ENCODE measurements at regions not wholly inside any gene's neighbourhood (a gene's known extent, or its start where the extent isn't known, plus 50 kb on each side); places are given as distances from the start of the nearest gene placed in this dataset.
A peak's percentile ranks its signal among the peaks of the same experiment; 100 is the strongest.

- FAIRE-seq: peak; percentile 59
- WGBS (ENCODE audit: insufficient coverage, low coverage, missing lambda C conversion rate): 4% methylated on average over 6 of the region's 6 CpGs
- TF ChIP-seq UBTF (IDR thresholded peaks at IDR 0.05; ENCODE audit: borderline replicate concordance in 1 of 2, low read depth in 2 of 2, low read length in 2 of 2) (no peak), KDM1A (IDR thresholded peaks at IDR 0.05) (peak; percentile 47 to 51; a peak in 2 of 4 replicates), CREM (IDR thresholded peaks at IDR 0.05; ENCODE audit: low read depth) (0 out of 2 replicates have a peak, but pooled peaks have one; percentile 23), ZBTB11 (CRISPR knock-in tag; IDR thresholded peaks at IDR 0.05) (peak in 1 of 3 experiments; percentile 62; a peak in 1 of 6 replicates), HNRNPL (IDR thresholded peaks at IDR 0.05; ENCODE audit: low read depth, low read length) (0 out of 2 replicates have a peak, but pooled peaks have one; percentile 57), NCOA1 (IDR thresholded peaks at IDR 0.05; ENCODE audit: low read depth) (no peak), RCOR1 (IDR thresholded peaks at IDR 0.05; ENCODE audit: borderline replicate concordance in 1 of 2, low read depth in 2 of 2, low read length in 2 of 2) (peak in 1 of 2 experiments; percentile 75; a peak in 2 of 4 replicates), KDM5B (IDR thresholded peaks at IDR 0.05; ENCODE audit: insufficient replicate concordance, low read depth, low read length) (no peak), SNAPC5 (CRISPR knock-in tag; IDR thresholded peaks at IDR 0.05) (no peak), CTCF (IDR thresholded peaks at IDR 0.05 in 2 of 3, conservative IDR thresholded peaks at IDR 0.05 in 1 of 3; ENCODE audit: insufficient read depth in 2 of 3, low read depth in 1 of 3, low read length in 3 of 3) (peak in 1 of 3 experiments; percentile 14; a peak in 1 of 6 replicates), ARNT (IDR thresholded peaks at IDR 0.05) (no peak), HDAC1 (IDR thresholded peaks at IDR 0.05) (0 out of 4 replicates have a peak, but pooled peaks of 1 of the 2 experiments have one; percentile 41), TCF3 (CRISPR knock-in tag; IDR thresholded peaks at IDR 0.05) (peak; percentile 40; the same call in 1 of the 2 replicates)
Measured at GRCh38 chr6:6905961-6906518, 201.7 kb upstream of the RREB1 start.

More at GRCh38 chr6:6905961-6906518, 201.7 kb upstream of the RREB1 start:
- Histone ChIP-seq H3K36me3 (ENCODE audit: control insufficient read depth, insufficient read depth, low read length) (no peaks in the 10 kb centered on the region), H4K20me1 (replicated peaks; ENCODE audit: control insufficient read depth, insufficient read depth, low read length) (no peaks in the 10 kb centered on the region), H3K27me3 (ENCODE audit: control insufficient read depth in 2 of 2, insufficient read depth in 2 of 2, low read length in 2 of 2) (no peaks in the 10 kb centered on the region), H3K9me1 (ENCODE audit: control insufficient read depth, insufficient read depth, low read length) (no peaks in the 10 kb centered on the region), H3K4me2 (ENCODE audit: insufficient read depth, low read length) (no peak overlapping the region; the same call in 1 of the 2 replicates), H3K79me2 (ENCODE audit: control insufficient read depth, insufficient read depth, low read length) (no peaks in the 10 kb centered on the region), H3K9me3 (replicated peaks; ENCODE audit: control insufficient read depth, insufficient read depth, low read depth, low read length) (no peaks in the 10 kb centered on the region), H3K9ac (ENCODE audit: insufficient read depth in 1 of 2, low read depth in 2 of 2, low read length in 2 of 2) (peak overlapping the region in 1 of 2 experiments; percentile 62; a peak in 1 of 4 replicates), H2AFZ (ENCODE audit: low read depth, low read length) (no peak overlapping the region), H3K4me3 (no peak overlapping the region), H3K4me1 (replicated peaks in 1 of 2; ENCODE audit: control insufficient read depth in 2 of 2, insufficient read depth in 2 of 2, low read length in 2 of 2) (peaks cover 6 to 13% of the 10 kb centered on the region in 2 experiments; a peak in 4 of 5 replicates), H3K27ac (ENCODE audit: extremely low read depth, low read depth, low read length) (no peak overlapping the region)
- no TSS peak for BruUV-seq (replicated peaks)
- in situ Hi-C loops (cut with MboI): no loop called here
- POLR2A ChIA-PET: interaction anchor here (0.5 to 2.7 kb wide), 4 partner anchors 7 to 304 kb away, joined by 3 to 9 read pairs (median 3); no protein-coding TSS in a partner anchor
- peak; percentile 59 for ATAC-seq
- peak; percentile 58 to 67 (median 64) for DNase-seq (ENCODE audit: extremely low read depth in 1 of 4, low spot score in 3 of 4)
- CTCF ChIA-PET (ENCODE audit: low intra/inter-chr PET ratio): no interaction called here
- intact Hi-C loops (cut with micrococcal nuclease): no loop called here

All from K562 (cell line).